ENCODE measurements at regions not wholly inside any gene's neighbourhood (a gene's known extent, or its start where the extent isn't known, plus 50 kb on each side); places are given as distances from the start of the nearest gene placed in this dataset.

GRCh38 chr2:58866527-58866926 is 625.4 kb upstream of the FANCL start:
- no peak for TF ChIP-seq SUZ12 (IDR thresholded peaks at IDR 0.05; ENCODE audit: low read length)
- TF ChIP-seq, protein P1, sequence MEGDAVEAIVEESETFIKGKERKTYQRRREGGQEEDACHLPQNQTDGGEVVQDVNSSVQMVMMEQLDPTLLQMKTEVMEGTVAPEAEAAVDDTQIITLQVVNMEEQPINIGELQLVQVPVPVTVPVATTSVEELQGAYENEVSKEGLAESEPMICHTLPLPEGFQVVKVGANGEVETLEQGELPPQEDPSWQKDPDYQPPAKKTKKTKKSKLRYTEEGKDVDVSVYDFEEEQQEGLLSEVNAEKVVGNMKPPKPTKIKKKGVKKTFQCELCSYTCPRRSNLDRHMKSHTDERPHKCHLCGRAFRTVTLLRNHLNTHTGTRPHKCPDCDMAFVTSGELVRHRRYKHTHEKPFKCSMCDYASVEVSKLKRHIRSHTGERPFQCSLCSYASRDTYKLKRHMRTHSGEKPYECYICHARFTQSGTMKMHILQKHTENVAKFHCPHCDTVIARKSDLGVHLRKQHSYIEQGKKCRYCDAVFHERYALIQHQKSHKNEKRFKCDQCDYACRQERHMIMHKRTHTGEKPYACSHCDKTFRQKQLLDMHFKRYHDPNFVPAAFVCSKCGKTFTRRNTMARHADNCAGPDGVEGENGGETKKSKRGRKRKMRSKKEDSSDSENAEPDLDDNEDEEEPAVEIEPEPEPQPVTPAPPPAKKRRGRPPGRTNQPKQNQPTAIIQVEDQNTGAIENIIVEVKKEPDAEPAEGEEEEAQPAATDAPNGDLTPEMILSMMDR (IDR thresholded peaks at IDR 0.05; ENCODE audit: control extremely low read depth in 1 of 3, insufficient read depth in 1 of 3, low read depth in 1 of 3, low read length in 3 of 3) = no peak
- no peak for TF ChIP-seq EZH2 (IDR thresholded peaks at IDR 0.05; ENCODE audit: low read depth, low read length, severe bottlenecking)
- TF ChIP-seq RFX5 (IDR thresholded peaks at IDR 0.05; ENCODE audit: borderline replicate concordance, low read depth, low read length) = no peak
- TF ChIP-seq MAX (IDR thresholded peaks at IDR 0.05) = no peak
- TF ChIP-seq POLR2AphosphoS5 (IDR thresholded peaks at IDR 0.05; ENCODE audit: low read depth, low read length) = no peak
- no peak for TF ChIP-seq USF2 (IDR thresholded peaks at IDR 0.05; ENCODE audit: low read length)
- TF ChIP-seq RAD21 (IDR thresholded peaks at IDR 0.05 in 1 of 2, conservative IDR thresholded peaks at IDR 0.05 in 1 of 2; ENCODE audit: low read depth in 2 of 2, low read length in 2 of 2) = no peak
- no peak for TF ChIP-seq POLR2A (IDR thresholded peaks at IDR 0.05; ENCODE audit: control extremely low read depth in 1 of 2, low read depth in 2 of 2, low read length in 2 of 2)
- TF ChIP-seq TAF1 (IDR thresholded peaks at IDR 0.05; ENCODE audit: low read depth, low read length) = no peak
- TF ChIP-seq ASH2L (IDR thresholded peaks at IDR 0.05; ENCODE audit: low read length) = no peak
- no peak for TF ChIP-seq SP2 (IDR thresholded peaks at IDR 0.05; ENCODE audit: low read length)
- TF ChIP-seq YY1 (IDR thresholded peaks at IDR 0.05; ENCODE audit: low read depth, low read length) = no peak
